ENCODE measurements at regions not wholly inside any gene's neighbourhood (a gene's known extent, or its start where the extent isn't known, plus 50 kb on each side); places are given as distances from the start of the nearest gene placed in this dataset.

DNA sequence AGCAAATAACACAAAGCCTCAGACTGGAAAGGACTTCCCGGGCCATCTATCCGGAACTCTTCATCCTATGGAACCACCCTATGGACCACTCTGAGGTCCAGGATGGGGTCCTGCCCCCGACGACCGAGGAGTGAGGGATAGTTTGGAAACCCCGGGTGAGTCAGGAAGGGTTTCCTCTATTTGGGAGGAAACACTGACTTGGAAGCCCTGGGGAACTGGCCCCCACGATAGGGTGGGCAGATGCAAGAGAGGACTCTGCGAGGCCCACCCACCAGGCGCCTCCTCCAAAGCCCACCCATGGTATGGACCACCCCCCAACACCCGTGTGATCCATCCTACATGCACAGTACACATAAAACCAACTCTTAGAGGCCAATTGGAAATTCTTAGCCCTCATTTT, 69.4 kb downstream of the CPN2 start:
- no peak for DNase-seq

DNA sequence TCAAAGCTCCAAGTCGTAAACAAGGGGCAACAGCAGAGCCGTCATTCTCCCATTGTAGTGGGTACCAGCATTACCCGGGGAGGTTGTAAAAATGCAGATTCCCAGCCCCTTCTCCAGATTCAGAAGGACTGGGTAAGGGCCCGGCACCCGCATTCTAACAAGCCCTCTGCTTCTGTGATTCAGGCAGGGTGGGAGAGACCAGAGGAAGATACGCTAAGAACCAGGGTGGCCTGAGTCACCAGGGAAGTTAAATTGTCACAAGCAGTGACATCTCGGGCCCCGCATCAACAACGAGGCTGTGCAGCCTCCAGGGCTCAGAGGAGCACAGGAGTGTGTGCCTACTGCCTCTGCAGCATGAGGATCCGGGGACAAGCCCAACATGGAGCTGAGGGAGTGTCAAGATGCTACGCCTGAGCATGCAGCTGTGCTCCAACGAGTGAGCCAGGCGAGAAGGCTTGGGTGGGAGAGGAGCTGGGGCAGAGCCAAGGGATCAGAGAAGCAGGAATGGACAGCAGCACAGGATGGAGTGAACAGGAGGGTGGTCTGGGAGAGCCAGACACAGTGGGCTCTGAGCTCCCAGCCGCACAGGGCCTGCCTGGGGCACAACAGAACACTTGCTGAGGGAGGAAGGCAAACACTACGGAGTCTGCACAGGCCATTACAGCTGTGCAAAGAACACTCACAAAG, 68.5 kb downstream of the CPN2 start:
- DNase-seq: no peak

DNA sequence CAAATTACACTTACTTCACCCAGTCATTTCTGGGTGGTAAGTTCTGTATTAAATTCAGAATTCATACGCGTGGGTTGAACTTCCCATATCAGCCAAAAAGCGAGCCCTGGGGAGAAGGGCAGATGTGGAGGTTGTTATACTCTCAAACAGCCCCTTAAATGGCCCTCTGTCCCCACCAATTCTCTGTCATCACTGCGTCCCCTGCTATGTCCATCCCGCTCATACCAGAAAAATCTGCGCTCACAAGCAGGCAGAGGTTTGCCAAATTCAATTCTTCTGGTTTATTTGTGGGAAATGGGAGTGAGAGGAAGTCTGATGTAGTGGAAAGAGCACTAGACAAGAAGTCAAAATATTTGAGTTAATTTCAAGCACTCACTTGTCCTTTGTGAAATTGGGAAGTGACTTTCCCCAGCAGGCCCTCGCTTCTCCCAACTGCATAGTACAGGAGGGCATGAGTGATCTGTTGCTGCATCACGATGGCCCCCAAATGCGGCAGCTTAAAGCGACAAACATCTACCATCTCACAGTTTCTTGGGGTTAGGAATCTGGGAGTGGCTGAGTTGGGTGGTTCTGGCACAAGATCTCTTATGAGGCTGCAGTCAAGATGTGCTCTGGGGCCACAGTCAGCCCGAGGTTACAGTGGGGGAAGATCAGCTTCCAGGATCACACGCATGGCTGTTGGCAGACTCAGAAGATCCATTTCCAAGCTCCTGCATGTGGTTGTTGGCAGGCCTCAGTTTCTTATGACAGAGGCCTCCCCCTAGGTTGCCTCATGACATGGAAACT, 67.7 kb downstream of the CPN2 start:
- no peak for DNase-seq

DNA sequence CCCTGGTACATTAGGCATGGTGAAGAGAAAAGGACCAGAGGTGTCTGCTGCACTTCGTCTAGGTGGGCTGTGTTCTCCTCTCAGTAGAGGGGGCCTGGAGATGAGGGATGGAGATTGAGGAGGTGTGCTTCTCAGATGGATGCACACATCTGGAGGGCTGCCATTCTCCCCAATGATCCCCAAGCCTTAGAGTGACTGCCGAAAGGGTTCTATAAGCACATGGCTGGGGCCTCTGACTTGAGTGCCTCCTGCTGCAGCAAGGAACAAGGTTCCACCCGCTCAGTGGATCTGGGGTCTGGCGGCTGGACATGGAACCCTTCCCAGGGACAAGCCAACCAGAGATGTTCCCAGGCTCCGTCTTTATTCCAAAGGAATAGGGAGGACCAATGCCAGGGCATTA, 66.8 kb downstream of the CPN2 start:
- DNase-seq: no peak

DNA sequence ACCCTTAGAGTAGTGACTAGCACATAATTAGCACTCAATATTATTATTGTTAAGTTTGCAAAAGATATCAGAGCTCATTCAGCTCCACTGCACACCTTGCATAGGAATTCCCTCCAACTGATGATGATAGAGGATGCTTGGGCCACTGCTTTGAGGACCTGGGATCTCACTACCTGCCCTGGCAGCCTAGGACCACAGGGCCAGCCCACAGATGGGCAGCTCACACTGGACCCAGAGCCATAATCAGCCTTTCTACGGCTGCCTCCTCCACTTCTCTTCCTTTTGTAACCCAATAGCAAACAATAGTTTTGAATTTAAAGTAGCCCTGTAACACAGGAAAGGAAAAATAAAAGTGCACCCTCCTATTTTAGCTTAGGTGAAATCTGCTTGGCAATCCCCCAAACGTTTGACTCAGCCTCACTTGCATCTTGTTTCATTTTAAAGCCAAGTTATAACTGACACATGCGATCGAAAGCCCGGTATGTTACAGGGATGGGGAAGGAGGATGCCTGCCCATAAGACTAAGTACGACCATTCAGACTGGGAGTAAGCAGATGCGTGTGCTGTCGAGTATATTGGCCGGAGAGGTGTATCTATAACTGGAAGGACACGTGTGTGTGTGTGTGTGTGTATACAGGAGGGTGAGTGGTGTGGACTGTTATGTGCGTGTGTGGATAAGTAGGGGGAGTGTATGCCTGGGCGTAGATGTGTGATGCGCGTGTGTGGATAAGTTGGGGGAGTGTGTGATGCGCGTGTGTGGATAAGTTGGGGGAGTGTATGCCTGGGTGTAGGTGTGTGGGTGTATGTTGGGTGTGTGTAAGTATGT, 65.9 kb downstream of the CPN2 start:
- no peak for DNase-seq

DNA sequence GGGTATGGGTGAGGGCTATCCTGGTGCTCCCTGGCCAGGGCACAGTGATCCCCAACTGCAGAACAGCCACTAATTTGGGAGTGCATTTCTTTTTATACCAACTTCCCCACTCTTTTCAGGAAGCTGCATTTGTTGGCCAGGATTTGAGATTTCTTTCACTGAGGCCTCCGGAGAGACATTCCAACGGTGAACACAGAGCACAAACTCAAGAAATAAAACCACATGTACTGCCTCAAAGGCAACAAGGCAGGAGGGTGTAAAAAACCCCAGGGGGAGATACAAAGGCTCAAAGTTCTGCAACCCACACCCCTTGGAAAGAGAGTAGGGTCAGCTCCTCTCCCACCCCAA, 65.3 kb downstream of the CPN2 start:
- DNase-seq: no peak

DNA sequence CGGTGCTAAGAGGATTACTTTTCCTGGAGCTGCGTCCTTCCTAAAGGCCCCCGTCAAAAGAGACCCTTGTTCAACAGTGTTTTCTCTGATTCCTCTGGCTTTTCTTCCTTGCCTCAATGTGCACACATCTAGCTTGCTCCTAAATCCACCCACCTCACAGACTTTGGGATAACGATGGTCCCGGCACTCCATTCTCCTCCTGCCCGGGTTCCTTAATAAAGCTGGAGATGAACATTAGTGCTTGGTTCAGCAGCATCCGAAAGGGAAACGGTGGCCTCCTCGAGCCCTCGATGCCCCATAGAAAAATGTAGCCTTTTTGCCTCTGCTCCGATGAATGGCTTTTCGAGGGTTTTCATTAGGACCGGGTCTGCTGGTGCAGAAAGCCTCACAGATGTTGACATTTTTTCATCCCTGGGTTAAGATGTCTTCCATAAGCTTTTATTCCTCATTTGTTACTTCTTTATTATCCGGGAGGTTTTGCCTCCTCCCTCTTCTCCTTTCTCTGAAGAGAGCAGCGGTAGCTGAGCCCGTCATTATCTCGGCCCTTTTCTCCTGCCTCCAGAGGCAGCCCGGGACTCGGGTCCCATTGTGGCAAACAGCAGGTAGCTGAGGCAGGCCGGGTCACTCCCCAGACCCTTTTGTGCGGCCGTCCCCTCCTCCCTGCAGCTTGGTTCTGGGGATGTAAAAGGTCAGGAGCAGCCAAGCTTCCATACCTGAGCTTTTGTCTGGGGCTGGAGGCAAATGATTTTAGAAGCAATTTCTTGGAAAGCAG, 64.6 kb downstream of the CPN2 start:
- DNase-seq: no peak

DNA sequence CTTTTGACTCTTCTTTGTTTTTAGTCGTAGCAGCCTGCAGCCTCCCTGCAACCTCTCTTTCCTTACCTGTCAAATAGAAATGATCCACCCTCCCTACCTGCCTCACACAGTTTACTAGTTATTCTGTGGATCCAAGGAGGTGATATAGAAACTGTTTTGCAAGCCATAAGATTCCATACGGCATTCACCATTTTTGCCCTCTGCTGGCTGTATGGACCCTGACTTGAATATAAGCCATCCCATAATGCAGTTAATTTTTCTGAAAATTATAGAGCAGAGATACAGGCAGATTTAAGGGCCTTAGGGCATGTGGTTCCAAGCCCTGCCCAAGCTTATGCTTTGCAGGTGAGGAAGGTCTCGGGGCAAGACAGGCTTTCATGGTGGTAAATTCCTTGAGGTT, 63.8 kb downstream of the CPN2 start:
- DNase-seq: no peak

DNA sequence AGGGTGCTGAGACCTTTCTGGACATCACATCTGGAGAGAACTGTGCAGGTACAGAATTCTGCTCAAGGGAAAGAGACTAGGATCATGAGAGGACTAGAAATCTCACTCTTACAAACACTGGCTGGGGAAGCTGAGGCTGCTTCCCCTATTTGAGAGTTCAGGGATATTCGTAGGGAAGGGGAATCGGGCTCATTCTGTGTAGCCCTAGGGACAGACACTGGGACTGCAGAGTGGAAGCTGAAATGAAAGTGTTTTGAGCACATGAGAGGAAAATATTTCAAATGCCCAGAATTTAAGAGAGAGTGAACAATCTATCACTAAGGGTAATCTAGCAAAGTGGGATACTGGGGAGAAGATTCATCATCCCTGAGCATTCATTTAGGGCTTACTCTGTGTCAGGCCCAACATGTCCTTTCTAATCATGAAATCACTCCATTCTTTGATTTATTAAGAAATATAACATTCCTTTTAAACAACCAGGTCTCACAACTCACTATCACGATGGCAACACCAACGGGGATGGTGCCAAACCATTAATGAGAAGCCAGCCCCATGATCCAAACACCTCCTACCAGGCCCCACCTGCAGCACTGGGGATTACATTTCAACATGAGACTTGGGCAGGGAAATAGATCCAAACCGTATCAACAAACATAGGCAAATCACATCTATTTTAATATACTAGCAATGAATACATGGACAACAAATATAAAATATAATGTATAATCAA, 63.0 kb downstream of the CPN2 start:
- DNase-seq: no peak
